ENCODE measurements at regions not wholly inside any gene's neighbourhood (a gene's known extent, or its start where the extent isn't known, plus 50 kb on each side); places are given as distances from the start of the nearest gene placed in this dataset.
"Not testable (repeated sequence)": the region's sequence is repeated elsewhere in the genome, so short reads cannot be mapped to it uniquely, and the experiment has no call there.

DNA sequence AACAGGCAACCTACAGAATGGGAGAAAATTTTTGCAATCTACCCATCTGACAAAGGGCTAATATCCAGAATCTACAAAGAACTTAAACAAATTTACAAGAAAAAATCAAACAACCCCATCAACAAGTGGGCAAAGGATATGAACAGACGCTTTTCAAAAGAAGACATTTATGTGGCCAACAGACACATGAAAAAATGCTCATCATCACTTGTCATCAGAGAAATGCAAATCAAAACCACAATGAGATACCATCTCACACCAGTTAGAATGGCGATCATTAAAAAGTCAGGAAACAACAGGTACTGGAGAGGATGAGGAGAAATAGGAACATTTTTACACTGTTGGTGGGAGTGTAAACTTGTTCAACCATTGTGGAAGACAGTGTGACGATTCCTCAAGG, 321.6 kb downstream of the RPLP1 start:
- not testable (repeated sequence) for DNase-seq

DNA sequence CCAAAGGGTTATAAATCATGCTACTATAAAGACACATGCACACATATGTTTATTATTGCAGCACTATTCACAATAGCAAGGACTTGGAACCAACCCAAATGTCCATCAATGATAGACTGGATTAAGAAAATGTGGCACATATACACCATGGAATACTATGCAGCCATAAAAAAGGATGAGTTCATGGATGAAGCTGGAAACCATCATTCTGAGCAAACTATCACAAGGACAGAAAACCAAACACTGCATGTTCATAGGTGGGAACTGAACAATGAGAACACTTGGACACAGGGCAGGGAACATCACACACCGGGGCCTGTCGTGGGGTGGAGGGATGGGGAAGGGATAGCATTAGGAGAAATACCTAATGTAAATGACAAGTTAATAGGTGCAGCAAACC, 322.1 kb downstream of the RPLP1 start:
- not testable (repeated sequence) for DNase-seq

DNA sequence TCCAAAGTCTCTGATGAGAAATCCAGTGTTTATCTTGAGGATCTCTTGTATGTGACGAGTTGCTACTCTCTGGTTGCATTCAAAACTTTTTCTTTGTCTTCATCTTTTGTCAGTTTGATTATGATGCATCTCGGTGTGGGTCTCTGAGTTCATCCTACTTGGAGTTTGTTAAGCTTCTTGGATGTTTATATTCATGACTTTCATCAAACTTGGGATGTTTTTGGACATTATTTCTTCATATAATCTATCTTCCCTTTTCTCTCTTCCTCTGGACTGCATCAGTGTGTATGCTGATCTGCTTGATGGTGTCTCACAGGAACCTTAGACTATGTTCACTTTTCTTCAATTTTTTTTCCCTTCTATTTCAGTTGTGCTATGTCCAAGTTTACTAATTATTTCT, 320.4 kb downstream of the TLE3 start:
- DNase-seq: no peak

DNA sequence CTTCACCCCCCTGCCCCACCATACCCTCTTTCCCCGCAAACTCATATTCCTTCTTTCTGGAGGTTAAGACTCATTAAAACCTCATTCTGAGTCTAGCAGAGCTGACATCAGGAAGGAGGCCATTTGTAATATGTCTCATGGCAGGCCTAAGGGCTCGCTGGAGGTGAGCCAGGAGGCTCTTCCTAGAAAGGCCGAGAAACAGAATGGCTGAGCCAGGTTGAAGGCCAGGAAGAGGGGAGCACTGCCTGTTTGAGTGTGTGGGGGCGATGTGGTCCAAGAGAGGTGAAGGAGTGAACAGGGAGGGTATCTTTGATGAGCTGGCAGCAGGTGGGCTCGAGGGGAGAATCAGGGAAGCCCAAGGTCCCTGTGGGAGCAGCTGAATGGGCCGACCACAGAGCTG, 317.3 kb downstream of the TLE3 start:
- no peak for DNase-seq

DNA sequence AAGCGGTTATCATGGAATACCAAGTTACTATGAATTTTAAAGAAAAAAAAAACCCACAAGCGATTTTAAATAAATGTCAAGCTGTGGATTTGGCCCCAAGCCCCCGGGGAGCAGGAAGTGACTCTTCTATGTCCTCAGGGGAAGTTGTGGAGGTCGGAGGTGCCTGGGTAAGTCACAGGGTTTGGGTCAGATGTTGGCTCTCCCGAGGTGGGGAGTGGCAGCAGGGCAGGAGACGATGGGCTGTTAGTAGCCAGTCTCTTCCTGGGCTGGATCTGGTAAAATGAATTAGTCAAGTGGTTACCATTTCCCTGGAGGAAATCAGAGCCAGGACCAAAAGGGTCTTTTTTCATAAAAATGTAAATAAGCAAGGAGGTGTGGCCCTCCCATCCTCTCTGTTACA, 316.7 kb downstream of the TLE3 start:
- no peak for DNase-seq

DNA sequence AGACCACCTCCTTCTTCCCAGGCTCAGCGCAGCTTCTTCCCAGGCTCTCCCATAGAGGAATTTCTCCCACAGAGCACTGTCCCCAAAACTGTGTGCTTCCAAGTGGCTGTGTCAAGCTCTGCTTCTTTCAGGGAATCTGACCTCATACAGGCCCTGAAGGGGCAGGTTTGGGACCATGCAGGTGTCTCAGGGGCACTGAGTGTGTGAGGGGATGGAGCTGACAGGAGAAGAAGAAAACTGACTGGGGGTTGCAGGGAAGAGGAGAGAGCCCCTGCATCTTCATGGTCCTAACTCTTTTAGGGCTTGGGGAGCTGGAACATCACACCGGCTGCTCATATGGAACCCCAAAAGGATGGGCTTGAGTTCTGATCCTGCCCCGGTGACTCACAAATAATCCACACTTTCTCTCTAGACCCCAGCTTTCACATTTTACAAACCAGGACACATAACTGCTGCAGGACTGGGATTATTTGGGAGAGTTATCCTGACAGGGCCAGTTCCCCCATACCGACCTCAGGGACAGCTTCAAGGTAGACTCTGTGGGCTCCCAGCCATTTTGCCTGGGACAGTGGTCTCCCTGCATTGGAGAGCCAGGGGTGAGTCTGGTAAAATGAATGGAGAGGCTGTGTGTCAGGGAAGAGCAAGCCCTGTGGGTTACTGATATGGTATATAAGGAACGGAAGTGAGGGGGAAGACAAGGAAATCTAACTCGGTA, 316.1 kb downstream of the TLE3 start:
- no peak for DNase-seq

DNA sequence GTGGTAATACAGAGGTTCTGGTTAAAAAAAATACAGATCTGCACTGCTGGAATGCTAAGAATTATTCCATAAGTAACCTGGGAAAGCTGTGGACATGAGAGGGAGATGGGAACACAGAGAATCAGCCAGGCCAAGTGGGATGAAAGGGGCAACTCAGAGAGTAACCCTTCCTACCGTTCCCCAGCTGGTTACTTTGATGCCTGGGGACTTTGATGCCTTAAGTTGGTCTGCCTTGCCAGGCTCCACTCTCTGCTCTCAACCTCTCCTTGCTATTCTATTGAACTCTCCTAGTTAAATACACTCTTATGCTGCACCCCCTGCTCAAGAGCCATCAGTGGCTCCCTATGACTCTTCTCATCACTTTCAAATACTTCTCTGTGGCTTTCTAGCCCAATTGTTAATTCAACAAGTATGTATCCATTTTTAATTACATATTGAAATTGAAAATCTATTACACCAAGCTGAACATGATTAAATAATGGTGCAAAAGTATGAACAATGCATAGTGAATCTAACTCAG, 315.5 kb downstream of the TLE3 start:
- DNase-seq: no peak

DNA sequence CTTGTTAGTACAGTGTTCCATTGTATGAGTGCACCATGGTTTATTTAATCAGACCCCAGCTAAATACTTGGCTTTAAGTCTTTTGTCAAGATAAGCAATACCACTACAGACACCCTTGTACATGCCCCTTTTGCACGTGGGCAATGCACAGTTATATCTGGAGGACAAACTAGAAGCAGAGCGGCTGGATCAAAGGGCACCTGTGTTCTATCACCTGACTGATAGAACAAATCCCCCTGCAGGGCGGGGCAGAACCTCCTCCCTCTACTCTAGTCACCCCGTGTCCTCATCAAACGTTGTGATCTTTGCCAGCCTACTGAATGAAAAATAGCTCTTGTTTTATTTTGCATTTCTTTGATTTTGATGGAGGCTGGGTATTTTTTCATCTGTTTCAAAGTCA, 314.9 kb downstream of the TLE3 start:
- DNase-seq: no peak

DNA sequence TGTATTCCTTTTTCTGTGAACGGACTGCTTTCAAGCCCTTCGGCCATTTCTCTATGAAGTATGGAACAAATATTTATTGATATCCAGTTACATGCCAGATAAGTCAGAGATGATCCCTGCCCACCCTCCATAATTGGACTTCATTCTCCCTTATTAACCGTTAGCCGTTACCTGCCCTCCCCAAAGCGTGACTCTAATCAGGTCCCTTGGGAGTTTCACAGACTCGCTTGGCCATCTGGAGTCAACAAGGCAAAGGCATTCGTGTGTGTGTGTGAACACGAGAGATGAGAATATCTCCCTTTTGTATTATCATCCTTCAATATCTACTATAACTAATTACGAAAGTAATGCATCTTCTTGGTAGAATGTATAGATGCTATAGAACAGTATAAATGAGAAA, 314.5 kb downstream of the TLE3 start:
- DNase-seq: no peak

DNA sequence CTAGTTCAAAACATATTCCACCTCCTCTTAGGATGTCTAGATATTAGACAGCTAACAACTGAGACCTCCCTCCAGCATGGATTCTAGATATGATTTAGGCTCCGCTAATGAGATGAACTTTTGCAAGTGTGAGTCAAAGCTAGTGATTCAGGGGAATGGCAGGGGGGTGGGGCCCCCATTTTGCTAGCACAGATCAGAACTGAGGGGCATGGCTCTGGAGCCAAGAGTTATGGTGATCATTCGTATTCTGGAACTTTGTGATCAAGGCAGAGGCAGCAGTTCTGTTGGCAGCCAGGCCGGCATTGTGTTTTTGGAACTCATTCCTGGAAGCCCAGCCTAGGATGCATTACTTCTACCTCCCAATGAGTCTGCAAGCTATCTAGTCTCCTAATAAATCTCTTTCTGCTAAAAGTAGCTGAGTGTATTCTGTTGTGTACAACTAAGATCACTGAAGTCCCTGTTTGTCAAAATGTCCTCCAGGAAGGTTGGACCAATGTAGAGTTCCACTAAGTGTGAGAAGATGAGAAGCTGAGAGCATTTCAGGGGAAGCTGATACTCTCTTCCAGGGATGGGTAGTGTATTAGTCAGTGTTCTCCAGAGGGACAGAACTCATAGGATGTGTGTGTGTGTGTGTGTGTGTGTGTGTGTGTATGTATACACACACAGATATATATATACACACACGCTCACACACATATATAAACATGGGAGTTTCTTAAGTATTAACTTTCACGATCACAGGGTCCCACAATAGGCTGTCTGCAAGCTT, 312.7 kb downstream of the TLE3 start:
- DNase-seq: no peak

DNA sequence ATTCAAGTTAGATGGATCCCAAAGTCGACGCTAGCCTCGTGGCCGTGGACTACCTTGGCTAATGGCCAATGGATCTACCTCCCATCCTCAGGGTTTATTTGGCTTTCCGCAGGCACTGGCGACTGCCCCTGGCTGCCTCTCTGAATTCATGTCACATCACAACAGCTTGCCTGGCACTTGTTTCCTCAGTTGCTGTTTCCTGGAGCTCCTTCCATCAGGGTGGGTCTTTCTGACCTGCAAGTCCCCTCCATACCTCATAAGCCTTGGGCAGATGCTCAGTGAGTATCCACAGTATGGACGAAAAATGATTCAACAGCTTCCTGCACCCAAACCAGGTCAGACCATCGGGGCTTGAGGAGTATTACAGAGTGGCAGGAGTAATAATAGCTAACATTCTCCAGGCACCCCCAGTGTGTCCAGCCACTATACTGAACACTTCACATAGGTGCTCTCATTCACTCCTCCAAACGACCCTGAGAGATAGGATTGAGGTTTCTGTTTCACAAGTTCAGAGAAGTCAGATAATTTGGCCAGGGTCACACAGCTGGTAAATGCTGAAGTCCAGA, 311.5 kb downstream of the TLE3 start:
- DNase-seq: no peak

DNA sequence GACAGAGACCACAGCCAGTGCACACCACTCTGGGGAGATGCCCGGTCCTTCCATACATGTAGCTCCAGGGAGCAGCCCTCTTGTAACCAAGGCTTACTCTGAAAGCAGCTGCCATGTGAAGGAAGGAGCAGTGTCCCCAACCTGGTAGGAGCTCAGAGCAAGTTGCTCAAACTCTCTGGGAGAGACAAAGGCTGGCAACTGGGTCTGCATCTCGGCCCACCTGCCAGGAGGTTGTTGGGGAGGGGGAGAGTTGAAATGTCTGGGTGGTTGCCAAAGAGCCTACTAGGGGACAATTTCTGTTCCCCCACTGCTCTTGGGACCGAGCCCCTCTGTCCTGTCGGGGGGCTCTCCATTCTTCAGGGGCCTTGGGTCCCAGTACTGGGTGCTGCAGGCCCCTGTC, 309.9 kb downstream of the TLE3 start:
- DNase-seq: no peak

DNA sequence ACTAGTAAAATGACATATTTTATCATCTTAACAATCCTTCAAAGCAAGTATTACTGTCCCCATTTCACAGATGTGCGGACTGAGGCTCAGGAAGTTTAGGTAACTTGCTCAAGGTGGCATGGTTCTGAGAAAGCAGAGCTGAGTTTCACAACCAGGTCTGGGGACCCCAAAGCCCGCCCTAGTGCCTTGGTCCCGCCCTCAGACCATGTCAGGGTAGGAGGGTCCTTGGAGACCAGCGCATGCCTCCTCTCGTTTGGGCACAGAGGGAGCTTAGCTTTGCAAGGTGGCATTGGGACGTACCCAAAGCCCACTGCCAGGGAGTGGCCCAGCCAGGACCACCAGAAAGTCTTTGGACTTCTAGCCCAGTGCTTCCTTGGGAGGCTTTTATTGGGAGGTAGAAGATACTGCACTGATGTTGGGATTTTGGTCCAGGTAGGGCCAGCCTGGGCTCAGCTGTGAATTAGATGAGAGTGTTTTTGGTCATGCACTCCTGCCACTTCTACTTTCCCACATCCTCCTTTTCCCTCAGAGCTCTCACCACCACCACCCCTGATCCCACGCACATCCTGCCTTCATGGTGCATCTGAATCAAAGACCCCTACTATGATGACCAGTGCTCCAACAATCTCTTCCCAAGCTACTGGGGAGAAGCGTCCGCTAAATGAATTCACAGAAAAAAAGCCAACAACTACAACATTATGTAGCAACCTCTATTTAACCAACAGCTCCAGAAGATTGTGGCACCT, 307.9 kb downstream of the TLE3 start:
- DNase-seq: no peak

DNA sequence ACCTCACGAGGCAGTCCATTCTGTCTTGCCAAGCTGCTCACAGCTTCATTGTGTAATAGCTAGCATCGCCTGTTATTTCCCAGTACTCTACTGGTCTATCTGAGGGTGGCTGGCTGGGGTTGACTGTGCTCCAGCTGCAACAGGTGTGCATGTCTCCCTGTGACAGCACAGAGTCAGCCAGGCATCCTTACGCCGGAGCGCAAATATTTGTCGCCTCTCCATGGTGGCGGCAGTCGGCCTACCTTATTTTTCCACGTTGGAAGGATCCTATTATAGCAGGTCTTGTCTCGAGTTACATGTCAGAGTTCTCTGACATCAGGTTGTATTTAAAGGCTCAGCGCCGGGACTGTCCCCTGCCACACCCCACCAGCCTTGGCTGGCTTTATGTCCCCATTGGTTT, 307.1 kb downstream of the TLE3 start:
- DNase-seq: no peak

DNA sequence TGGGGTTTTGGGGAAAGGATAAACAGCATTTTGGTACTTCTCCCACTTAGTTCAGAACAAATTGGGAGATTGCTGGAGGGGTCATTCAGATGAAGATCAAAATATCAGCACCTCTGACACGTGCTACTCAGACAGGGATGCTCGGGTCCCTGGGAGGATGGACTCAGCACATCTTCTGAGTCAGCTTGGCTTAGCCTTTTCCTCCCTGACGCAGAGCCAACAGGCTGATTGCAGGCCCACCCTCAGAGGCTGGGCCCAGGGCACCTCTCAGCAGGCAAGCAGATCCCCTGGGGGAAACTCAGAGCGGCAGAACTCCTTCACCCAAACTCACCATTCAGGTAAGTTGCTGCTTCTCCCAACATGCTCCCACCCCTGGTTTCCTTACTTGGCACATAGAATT, 304.9 kb downstream of the TLE3 start:
- DNase-seq: no peak

DNA sequence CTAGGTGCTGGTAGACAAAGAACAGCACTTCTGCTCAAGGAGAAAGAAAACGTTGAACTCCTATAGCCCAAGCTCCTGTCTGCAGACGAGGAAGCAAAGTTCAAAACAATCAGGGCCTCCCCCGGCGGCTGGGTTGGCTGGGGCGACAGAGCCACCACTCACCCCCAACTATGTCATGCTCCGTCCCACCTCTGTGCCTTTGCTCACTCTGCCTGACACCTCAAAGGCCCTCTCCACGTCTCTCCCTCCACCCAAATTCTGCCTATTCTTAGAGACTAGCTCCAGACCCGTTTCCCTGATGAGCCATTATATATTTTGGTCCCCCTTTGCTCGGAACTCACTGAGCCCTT, 304.3 kb downstream of the TLE3 start:
- no peak for DNase-seq

DNA sequence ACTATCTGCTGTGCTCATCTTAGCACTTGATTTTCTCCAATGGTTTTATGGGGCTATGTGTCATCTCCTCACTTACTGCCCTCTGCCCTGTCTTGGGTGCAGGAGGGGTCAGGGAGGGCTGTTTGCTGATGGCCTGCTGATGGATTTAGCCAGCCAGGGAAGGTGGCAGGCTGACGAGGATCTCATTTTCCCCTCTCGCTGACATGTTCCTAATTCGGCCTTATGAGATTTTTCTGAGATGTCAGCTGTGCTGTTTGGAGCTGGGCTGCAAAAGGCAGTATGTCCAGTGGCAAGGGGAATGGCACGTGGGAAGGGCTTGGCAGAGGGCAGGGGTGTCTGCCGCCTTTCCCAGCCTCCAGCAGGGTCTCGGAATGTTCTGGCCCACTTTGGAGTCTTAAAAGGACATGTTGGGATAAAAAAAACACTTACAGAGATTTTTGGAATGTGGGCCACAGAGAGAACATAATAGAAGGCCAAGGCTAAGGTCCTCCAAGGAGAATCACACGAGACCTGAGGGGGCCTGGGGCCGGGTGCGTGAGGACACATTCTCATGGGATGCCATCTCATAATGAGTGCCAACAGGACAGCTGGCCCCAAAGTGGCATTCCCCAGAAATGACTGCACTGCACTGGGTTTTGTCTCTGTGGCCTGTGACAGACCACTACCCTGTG, 303.8 kb downstream of the TLE3 start:
- DNase-seq: no peak

DNA sequence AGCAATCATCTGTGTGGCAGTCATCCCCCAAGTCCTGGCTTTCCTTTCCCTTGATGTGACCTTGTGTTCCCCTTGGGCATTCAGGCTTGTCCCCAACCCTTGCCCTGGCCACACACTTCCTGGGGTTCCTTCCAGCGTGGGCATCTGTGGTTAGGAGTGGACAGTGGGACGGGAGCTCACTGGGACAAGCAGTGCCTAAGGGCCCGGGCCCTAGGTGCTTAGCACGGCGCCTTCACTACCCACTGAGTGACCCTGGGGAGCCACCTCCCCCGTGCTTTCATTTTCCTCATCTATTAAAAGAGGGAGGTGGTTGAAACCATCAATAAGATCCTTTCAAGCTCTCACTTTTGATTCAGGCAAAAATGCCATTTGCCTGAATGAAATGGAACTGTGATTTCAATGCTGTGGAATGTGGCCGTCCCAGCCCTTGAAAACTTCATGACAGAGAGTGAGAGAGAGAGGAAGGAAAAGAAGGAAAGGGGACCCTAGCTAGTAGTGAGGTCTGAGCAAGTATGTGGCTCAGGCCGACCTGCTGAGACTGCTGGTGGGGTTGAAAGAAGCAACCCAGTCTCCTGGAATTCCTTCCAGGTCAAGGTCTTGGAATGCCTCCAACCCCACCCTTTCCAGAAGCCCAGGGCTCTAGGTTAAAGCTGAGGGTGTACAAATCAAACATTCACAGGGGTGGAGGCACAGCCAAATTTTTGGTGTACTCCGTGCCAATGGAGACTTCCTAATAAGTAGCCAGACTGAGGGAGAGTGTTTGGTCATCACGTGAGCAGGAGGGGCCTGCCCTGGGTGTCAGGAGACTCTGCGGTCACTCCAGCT, 302.9 kb downstream of the TLE3 start:
- no peak for DNase-seq

DNA sequence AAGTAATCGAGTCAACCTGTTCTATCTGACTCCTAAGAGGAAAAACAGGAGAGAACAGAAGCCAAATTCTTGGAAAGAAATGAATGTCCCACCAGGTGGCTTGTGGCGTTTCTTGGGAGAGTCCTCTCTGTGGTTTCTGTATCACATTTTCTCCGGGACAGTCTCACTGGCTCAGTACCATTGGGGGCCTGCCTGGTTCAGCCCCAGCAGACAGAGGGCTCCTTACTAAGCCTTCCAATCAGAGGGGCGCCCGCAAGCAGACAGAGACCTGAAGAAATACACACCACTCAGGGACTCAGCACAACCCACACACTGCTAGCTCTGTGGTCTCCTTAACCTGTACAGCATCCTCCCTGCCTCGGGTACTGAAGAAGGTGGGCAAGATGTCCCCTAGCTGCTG, 302.1 kb downstream of the TLE3 start:
- no peak for DNase-seq

DNA sequence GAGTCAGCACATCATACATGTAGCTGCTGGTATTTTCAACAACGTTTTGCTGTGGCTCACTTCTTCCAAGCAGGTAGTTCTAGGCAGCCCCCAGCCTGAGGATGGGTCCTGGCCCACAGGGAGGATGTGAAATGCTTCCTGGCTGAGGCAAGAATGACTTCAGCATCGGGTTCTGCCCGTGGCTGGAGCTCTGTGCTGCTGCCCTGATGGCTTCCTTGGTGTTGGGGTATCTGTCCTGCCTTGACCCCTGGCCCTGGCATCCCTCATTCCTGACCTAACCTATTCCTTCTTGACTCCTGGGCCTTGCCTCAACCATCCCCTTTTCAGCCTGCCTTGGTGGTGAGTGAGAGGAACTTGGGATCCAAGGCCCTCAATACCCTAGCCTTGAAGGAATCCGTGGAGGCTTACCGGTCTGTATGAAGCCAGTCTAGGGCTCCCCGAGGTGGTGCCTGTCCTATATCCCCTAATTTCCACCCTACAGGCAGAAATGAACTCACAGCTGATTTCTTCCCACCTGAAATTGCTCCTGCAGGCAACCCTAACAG, 300.6 kb downstream of the TLE3 start:
- no peak for DNase-seq

DNA sequence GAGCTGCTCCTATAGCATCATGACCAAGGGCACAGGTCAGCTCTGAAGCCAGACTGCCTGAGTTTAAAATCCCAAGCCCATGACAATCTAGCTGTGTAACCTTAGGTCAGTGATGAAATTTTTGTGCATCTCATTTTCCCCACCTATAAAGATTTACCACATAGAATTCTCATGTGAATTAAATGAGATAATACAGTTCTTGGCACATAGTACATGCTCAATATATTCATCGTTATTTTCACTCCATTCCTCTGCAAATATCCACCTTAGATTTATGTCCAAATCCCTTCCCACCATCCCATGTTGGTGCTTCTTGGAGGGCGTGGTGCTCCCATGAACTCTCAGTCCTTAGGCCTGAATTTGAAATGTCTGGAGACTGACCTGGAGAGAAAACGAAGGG, 300.1 kb downstream of the TLE3 start:
- no peak for DNase-seq

Data from GOT3 (cell line).